ENCODE measurements at regions not wholly inside any gene's neighbourhood (a gene's known extent, or its start where the extent isn't known, plus 50 kb on each side); places are given as distances from the start of the nearest gene placed in this dataset.

DNA sequence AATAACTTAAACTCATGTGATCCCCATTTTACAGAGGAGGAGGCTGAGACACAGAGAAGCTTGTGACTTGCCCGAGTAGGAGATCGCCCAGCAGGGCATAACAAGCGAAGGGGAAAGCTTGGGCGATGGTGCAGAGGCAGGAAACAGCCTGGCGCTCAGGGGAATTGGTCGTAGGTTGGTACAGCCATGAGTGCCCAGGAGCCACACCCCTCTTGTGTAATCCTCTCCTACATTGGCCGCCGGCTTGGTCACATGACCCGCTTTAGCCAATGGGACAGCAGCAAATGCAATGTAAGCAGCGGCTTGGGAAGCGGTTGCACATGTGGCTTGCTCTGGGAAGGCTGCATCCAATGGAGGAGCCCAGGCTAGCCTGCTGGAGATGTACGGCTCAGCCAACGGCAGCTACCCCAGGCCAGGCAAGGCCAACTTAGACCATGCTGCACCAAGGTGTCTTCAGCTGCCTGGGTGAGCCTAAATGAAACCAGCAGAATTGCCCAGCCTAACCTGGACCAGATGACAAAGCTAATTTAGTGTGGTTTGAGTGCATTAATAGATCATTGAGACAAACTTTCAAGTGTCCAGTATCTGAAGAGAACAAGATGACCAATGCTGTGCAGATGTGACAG lies 50.3 kb upstream of the SLC6A6 start:
- WGBS, 4 donors: 82 to 94% (median 89%) methylated on average over 12 to 13 of the region's 13 CpGs
- DNase-seq: no peak

More for the DNA sequence above, 50.3 kb upstream of the SLC6A6 start:
- no peaks in the 10 kb centered on the region for H3K36me3 ChIP-seq (replicated peaks in 1 of 2)
- no peak overlapping the region for H3K4me3 ChIP-seq
- TF ChIP-seq POLR2A (IDR thresholded peaks at IDR 0.05) (no peak), CTCF (IDR thresholded peaks at IDR 0.05) (no peak)
- no peaks in the 10 kb centered on the region for H3K9me3 ChIP-seq (replicated peaks in 1 of 3)
- no peak overlapping the region for H3K27ac ChIP-seq
- H3K27me3 ChIP-seq: no peaks in the 10 kb centered on the region
- no peaks in the 10 kb centered on the region for H3K4me1 ChIP-seq (replicated peaks in 1 of 2)
- intact Hi-C loops (cut with DNase I): no loop called here
